ENCODE measurements at regions not wholly inside any gene's neighbourhood (a gene's known extent, or its start where the extent isn't known, plus 50 kb on each side); places are given as distances from the start of the nearest gene placed in this dataset.

DNA sequence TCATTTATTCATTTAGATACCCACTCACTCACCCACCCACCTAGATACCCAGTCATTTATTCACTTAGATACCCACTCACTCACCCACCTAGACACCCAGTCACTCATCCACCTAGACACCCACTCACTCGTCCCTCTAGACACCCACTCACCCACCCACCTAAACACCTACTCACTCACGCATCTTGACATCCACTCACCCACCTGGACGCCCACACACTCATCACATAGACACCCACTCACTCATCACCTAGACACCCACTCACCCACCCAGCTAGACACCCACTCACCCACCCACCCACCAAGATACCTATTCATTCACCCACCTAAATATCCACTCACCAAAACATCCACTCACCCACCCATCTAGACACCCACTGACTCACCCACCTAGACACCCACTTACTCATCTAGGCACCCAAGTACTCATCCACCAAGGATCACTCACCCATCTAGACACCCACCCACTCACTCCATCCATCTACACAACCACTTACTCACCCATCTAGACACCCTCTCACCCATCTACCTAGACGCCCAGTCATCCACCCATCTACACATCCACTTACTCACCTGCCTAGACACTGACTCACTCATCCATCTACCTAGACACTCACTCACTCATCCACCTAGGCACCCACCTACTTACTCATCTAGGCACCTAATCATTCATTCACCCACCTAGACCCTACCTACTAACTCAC lies 723.7 kb upstream of the RAB6C start:
- no peak for DNase-seq (ENCODE audit: low read depth)

DNA sequence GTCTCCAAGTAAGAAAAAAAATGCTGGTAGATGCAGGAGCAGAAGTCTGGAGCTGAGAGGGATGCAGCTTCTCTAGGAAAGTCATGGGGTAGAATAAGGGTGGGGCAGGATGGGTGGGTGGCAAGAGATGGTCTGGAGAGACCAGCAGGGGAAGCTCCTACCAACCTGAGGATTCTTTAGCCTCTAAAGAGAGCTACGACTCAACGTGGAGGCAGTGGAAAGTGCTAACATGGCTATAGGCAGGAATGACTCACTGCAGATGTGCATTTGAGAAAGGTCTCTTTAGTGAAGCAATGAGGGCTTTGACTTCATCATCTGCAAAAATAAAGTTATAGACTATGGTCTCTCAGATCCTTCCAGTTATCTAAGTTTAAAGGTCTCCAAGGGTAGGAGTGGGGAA lies 722.8 kb upstream of the RAB6C start:
- no peak for DNase-seq (ENCODE audit: low read depth)

DNA sequence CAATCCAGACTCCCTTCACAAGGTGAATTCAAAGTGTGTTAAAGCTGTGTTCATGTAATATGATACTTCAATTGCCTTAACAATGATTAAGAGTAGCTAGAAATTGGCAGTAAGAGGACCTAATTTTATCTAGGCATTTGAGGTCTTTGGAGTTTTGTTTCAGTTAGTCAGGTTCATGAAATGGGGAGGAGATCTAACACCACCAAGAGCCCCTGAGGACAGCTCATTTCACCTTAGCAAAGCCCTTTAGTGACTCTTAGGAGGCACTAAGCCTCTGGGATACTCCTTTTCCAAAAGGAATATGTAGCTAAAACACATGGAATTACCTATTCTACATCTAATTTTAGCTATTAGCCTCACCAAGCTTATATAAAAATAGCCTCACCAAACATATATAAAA lies 716.5 kb upstream of the RAB6C start:
- DNase-seq (ENCODE audit: low read depth): no peak

DNA sequence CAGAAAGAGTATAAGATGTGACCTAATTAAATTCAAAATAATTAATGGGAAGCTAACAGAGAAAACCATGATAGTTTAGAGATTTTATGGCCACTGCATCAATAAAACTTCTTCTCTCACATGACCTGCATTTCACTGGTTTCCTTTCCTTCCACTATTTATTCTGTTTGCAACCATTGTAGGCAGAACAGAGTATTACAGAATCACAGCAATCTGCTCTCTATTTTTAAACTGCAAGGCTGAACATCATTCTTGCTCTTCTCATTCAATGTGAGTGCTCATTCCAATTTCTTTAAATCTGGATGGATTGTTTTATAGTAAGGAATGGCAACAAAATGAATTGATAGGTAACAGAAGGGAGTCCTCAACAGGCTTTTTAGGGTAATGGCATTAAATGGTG lies 715.5 kb upstream of the RAB6C start:
- no peak for DNase-seq (ENCODE audit: low read depth)

DNA sequence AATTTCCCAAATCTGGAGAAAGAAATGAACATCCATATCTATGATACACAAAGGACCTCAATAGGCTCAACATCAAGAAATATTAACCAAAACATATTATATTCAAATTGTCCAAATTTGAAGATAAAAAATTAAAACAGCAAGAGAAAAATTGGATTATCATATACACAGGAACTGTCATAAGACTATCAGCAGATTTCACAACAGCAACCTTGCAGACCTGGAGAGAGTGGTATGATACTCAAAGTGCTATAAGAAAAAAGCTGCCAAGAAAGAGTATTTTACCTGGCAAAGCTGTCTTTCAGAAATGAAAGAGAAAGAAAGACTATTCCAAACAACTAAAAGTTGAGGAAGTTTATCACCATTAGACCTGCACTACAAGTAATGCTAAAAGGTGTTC lies 711.9 kb upstream of the RAB6C start:
- DNase-seq (ENCODE audit: low read depth): no peak

DNA sequence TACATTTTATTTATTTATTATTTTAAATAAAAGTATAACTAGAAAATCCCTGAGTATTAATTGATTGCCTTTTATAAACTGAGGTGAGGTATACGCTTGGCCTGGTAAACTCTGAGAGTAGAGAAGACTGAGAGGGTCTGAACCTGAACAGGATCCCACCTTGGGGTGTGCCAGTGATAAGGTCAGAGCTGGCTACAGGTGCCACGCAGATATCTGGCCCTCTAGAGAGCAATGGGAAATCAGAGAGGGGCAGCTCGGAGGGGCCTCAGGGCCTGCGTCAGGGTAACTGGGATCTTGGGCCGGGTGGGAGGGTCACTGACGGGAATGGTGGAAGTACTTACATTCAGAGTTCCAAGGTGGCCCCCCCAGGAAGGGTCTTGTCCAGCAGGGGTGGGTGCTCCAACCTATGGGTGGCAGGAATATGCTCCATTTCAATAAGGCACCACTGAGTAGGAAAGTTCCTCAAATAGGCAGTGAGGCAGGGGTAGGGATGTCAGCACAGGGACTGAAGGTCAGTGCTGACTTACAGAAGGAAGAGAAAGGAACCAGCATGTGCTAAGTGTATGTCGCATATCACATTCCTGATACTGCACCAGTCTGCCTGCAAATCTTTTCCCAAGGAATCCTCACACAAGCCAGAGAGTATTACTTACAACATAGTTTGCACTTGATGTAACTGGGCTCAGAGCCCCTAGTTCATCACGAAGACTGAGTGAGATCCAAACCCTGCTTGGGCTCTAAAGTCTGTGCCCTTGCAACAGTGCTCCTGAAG lies 706.0 kb upstream of the RAB6C start:
- no peak for DNase-seq (ENCODE audit: low read depth)

DNA sequence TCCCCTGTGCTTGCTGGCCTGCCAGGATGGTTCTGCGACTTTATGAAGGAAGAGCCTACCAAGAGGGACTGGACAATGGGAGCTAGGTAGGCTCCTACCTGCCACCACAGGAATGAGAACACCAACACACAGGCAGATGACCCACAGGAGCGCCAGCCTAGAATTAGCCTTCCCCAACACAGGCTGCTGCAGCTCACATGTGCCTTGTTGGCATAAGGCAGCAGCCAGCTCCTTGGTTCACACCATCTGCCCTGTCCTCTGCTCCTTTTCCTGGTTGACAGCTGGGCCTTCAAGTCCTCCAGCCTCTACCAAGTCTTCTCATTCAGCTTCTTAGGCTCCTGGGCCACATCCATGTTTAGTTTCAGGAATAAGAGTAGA lies 705.4 kb upstream of the RAB6C start:
- no peak for DNase-seq (ENCODE audit: low read depth)

DNA sequence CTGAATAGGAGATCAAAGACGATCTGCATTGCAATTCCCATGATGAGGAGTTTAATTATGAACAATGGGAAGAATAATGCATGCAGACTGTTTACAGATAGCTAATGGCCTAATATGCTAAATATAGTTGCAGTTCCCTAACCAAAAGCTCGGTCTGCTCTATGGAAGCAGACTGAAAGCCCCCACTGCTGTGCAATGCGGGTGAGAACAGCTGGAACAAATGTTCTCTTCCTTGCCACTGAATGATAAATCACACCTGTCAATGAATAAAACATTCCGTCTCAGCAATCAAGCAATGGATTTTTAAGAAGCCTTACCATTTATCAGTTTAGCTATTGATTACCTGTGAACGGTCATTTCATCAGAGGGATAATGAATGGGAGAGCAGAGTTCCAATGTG lies 704.5 kb upstream of the RAB6C start:
- DNase-seq (ENCODE audit: low read depth): no peak

DNA sequence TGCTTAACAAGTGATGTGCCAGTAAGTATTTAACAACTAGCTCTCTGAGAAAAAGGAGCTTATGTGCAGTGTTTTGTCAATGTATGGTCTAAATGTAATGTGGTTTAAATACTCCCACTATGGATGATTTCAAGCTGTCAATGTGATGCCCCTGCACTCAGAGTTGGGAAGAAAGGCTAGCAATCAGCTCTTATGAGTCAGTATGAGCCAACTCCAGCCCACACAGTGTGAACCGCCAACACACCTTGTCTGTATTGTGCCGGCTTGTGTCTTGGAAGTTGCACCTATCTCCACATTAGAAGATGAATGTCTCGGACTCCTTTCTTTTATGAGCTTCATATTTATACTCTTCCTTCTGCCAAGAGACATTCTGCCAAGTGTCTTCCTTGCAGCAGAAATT lies 703.8 kb upstream of the RAB6C start:
- DNase-seq (ENCODE audit: low read depth): no peak

DNA sequence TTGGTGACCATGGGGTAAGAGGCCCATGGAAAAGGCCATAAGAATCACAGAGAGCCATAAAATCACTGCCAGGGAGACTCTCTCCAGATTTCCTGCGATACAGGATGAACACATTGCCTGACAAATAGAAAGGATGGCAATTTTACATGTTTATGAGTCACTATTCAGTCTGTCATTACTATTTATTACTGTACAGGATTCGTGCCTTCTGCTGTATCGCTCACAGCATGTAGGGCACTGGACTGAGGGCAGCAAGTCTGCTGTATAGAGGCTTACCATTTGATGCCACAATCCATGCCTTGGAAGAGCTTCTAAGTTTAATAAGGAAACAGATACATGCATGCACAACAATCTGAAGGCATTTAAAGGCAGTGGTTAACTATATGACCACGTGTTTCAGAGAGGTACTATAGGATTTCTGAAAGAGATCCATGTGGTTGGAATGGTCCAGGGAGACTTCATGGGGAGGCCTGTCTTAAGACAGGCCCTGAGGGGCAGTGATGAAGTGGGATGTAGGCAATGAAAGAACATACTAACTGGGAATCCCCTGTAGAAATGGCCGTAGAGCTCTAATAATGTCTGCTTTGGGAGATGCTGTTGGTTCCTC lies 702.4 kb upstream of the RAB6C start:
- DNase-seq (ENCODE audit: low read depth): no peak

DNA sequence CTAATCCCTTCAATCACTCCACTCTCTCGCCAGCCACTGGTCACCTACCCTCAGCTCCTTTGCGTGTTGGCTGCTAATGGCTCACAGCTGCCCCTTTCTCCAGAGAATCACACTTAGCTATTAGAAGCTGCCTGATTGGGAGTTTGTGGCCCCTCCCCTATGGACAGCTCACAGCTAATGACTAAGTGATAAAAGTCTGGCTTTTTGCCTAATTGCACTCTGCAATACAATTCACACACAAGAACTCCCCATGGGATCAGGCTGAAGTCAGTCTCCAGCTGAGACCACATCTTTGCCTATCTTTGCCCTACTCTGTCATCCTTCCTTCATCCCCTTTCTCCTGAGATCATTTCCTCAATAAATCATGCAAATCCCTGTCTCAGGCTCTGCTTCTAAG lies 701.9 kb upstream of the RAB6C start:
- no peak for DNase-seq (ENCODE audit: low read depth)

DNA sequence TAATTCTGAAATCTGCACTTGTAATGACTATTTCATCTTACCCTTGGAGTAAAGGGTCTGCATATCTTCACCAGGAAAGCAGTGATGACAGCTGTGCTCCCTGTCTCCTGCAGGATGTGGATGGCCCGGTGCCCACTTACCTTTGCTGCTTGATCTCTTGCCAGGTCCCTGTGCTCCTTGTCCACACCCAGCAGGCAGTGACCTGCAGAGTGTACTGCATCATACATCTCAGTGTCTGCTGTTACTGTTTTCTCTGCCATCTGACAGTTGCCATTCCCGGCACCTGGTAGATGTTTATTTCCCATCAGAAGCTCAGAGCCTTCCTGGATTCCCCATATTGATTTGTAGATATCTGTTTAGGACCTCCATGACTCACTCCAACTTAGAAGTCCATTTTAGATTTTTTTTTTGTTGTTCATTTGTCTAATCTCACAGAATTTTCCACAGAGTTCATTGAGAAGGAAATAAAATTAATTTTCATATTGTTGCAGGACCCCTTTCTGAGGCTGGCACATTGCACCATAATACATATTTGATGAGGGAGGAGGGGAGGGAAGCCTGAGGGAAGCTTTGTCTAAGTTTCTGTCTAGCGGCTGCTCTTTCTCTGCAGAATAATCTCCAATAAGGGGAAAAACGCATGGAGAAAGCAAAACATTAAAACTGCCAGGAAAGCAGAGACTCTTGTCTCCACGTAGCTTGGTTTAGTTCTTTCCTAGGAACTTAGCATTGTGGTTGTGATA lies 697.5 kb upstream of the RAB6C start:
- DNase-seq (ENCODE audit: low read depth): no peak

DNA sequence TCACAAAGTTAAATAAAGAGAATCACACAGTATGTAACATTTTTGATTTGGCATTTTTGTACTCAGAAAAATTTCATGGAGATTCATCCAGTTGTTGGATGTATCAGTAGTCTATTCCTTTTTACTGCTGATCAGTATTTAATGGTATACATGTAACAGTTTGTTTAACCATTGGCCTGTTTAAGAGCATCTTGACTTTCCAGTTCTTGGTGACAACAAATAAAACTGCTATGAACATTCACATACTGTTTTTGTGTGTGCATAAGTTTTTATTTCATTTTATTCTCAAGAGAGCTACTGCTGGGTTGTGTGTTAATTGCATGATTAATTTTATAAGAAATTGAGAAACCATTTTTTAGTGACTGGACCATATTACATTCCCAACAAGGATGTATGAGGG lies 694.5 kb upstream of the RAB6C start:
- DNase-seq (ENCODE audit: low read depth): no peak

DNA sequence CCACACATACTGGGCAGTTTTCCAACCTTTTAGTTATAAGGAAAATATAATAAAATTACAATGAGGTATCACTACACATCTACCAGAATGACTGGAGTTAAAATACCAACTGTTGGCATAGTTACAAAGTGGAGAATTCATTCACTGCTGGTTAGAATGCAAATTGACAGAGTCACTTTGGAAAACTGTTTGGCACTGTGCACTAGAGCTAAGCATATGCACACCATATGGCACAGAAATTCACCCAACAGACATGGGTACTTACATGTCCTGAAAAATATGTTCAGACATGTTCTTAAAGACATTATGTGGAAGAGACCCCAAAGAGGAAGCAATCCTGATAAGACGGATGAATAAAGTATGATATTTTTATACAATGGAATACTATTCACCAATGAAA lies 686.1 kb upstream of the RAB6C start:
- no peak for DNase-seq (ENCODE audit: low read depth)

DNA sequence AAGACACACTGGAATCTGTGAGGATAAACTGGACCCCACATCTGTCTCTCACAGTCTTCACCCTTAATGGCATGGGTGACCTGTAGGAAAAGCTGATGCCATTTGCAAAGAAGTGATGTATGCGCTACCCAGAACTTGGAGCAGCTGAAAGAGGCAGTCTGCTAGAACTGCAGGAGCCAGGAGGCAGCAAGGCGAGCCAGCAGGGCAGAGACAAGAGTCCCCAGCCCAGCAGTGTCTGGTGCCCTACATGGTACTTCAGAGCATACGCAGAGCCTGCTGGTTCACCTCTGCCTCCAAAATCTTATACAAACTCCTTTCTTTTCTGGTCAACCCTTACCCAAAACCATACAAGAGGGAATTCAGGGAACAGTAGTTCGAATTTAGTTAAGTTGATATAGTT lies 683.1 kb upstream of the RAB6C start:
- no peak for DNase-seq (ENCODE audit: low read depth)

DNA sequence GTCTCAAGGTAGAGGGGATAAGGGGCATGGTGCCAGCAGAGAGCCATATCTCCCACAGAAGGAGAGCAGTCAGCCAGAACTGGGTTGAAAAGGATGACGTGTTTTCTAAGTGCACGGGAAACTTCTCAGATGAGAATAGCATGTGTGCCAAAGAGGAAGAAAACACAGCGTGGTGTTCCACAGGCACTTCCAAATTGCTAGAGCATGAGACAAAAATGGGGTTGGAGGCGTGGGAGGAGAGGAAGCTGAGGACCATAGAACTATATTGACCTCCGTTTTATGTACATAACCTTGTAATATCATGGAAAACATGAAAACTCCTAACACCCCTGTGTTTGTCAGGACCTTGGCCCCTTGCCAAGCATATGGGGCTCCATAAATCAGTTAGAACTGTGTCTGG lies 682.7 kb upstream of the RAB6C start:
- no peak for DNase-seq (ENCODE audit: low read depth)

DNA sequence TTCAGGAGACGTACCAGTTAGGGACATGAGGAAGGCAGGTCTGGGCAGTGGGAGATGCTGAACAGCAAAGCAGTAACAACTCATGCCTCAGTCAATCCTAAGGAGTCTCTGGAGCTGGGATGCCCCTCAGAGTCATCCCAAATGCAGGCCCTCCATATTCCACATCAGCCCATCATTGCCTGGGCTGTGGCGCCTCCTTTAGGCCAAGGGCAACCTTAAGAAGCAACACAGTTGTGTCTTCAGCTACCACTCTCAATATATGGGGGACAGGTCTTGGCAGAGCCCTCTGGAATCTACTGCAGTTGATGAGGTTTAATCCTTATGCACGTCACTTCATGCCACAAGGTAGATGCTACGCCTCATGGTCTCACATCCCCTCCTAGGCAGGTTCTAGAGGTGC lies 682.0 kb upstream of the RAB6C start:
- no peak for DNase-seq (ENCODE audit: low read depth)

DNA sequence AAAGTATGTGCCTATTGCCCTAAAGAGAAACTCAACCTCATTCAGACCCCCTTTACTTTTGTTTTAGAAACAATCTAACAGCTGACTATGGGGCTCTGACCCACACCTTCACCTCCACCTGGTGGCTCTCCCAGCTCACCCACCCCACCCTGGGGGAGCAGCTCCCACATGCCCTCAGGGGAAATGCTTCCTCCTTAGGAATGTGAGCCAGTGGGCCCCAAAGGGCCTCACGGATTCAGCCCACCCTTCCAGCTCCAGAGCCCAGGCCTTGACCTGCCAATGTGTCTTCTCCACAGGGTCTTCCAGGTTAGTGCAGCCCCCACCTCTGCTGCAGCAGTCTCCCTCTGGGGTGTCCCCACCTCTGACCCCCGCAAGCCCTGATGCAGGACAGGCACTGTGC lies 680.1 kb upstream of the RAB6C start:
- no peak for DNase-seq (ENCODE audit: low read depth)

DNA sequence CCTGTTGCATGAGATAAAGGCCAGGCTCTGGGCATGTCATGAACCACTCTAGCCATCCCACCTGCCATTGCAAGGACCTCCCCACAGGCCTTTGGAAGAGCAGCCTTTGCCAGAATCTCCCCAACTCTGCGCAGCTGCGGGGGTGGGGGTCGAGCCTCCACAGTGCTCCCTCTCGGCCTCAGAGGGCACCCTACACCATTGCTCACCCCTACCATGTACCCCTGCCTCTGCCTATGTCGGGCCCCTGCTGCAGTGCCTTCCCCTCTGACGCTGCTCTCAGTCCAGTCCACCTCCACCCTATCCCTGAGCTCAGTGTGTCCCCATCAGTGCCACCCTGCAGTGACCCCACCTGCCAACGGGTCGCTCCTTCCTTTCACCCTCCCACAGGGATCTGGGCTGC lies 679.7 kb upstream of the RAB6C start:
- no peak for DNase-seq (ENCODE audit: low read depth)

DNA sequence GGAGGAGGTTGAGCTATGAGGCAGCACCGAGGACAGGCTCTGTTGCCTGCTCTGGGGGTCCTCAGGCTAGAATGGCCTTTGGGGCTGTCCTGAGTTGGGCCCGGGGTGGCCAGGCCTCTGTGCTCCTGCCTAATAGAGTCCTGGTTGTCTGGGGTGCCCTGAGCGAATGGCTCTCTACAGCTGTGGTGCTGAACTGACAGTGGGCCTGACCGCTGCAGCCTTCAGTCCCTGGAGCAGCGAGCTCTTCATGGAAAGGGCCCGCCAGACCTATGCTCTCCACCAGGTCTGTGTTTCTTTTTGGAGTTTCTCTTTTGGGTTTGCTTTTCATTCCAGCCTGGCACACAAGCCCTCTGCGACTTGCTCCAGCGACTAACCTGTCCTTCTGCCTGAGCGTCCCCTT lies 679.0 kb upstream of the RAB6C start:
- no peak for DNase-seq (ENCODE audit: low read depth)

DNA sequence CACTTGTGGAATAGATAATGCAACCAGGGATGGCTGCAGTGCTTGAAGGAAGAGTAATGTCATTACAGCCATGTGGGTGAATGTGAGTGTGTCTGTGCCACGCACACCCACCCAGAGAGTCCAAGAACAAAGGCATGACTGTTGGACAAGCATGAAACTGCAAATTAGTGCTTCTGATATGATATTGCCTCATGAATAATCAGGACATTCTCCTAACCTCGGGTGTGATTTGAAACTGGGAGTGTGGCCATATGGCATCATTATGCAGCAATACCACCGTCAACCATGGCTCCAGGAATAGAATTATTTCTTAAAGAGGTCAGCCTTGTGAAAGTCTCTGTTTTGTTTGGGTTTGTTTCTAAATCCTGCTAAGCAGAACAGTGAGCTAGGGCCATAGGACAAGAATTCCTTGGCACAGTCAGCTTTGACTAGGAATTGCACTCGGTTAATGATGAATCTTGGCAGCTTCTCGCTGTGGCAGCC lies 678.0 kb upstream of the RAB6C start:
- no peak for DNase-seq (ENCODE audit: low read depth)

DNA sequence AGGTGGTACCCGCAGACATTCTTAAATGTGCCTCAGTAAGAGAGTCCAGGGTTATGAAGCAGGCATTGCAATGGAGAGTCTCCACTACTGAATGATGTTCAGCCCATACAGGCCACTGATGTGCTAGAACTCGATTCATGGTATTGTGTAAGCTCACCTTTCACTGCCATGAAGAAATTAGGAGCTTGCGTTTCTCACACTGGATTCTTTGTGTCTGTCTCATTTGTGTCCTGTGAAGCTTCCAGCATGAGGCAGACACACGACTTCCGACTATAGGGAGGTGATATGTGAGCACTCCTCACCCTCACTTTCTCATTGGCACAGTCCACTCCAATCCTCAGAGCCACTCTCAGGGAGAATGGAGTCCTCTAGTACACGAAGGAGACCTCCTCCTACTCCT lies 677.4 kb upstream of the RAB6C start:
- DNase-seq (ENCODE audit: low read depth): no peak

All from GM04504 (cell line).